ENCODE measurements at regions not wholly inside any gene's neighbourhood (a gene's known extent, or its start where the extent isn't known, plus 50 kb on each side); places are given as distances from the start of the nearest gene placed in this dataset.

- intact Hi-C loops (cut with DNase I) = loop anchor here in 1 of 10 donors (10.0 kb wide), 1 partner anchor 60 kb away; no protein-coding TSS in a partner anchor
- TF ChIP-seq POLR2A (IDR thresholded peaks at IDR 0.05) = no peak
- TF ChIP-seq CTCF (IDR thresholded peaks at IDR 0.05) = peak in 8 of 12 donors; percentile 8 to 45 (median 31)
- Histone ChIP-seq H3K27ac (no peak overlapping the region), H3K4me1 (no peaks in the 10 kb centered on the region), H3K27me3 (peaks cover 0 to 10% (median 0%) of the 10 kb centered on the region in 9 donors), H3K9me3 (no peaks in the 10 kb centered on the region), H3K36me3 (no peaks in the 10 kb centered on the region), H3K4me3 (no peak overlapping the region)
- ATAC-seq = no peak
- WGBS, 4 donors = 25 to 53% (median 29%) methylated on average over 3 of the region's 3 CpGs
- DNase-seq = no peak
These were observed 271.5 kb upstream of the C16orf82 start for GRCh38 chr16:26795184-26795583.

GRCh38 chr16:26801628-26802027 lies 265.1 kb upstream of the C16orf82 start:
- TF ChIP-seq CTCF (IDR thresholded peaks at IDR 0.05) = no peak
- TF ChIP-seq POLR2A (IDR thresholded peaks at IDR 0.05) = no peak
- Histone ChIP-seq H3K27ac (no peak overlapping the region), H3K4me1 (no peaks in the 10 kb centered on the region), H3K27me3 (peaks cover 0 to 18% (median 0%) of the 10 kb centered on the region in 9 donors), H3K4me3 (no peak overlapping the region), H3K36me3 (no peaks in the 10 kb centered on the region), H3K9me3 (no peaks in the 10 kb centered on the region)
- intact Hi-C loops (cut with DNase I) = no loop called here
- DNase-seq (no peak), ATAC-seq (no peak)
- WGBS, 4 donors = 89 to 98% (median 94%) methylated on average over 3 of the region's 3 CpGs

GRCh38 chr16:26802440-26802839 lies 264.3 kb upstream of the C16orf82 start:
- TF ChIP-seq CTCF (IDR thresholded peaks at IDR 0.05) (no peak), POLR2A (IDR thresholded peaks at IDR 0.05) (no peak)
- Histone ChIP-seq H3K27ac (no peak overlapping the region), H3K9me3 (no peaks in the 10 kb centered on the region), H3K36me3 (no peaks in the 10 kb centered on the region), H3K27me3 (peaks cover 0 to 23% (median 0%) of the 10 kb centered on the region in 9 donors), H3K4me1 (no peaks in the 10 kb centered on the region), H3K4me3 (no peak overlapping the region)
- intact Hi-C loops (cut with DNase I) = no loop called here
- ATAC-seq (no peak), DNase-seq (no peak)
- 31 to 39% (median 35%) methylated on average over 4 of the region's 4 CpGs for WGBS, 4 donors

- DNase-seq (no peak), ATAC-seq (no peak)
- Histone ChIP-seq H3K36me3 (no peaks in the 10 kb centered on the region), H3K27ac (no peak overlapping the region), H3K9me3 (no peaks in the 10 kb centered on the region), H3K4me1 (no peaks in the 10 kb centered on the region), H3K4me3 (no peak overlapping the region), H3K27me3 (peaks cover 0 to 18% (median 0%) of the 10 kb centered on the region in 9 donors)
- TF ChIP-seq POLR2A (IDR thresholded peaks at IDR 0.05) = no peak
- TF ChIP-seq CTCF (IDR thresholded peaks at IDR 0.05) = no peak
- intact Hi-C loops (cut with DNase I) = no loop called here
These were observed 263.8 kb upstream of the C16orf82 start for GRCh38 chr16:26802965-26803364.

All from heart left ventricle (tissue), 16 donors.